ENCODE measurements at regions not wholly inside any gene's neighbourhood (a gene's known extent, or its start where the extent isn't known, plus 50 kb on each side); places are given as distances from the start of the nearest gene placed in this dataset.

GRCh38 chr5:106854105-106854687 is 816.5 kb downstream of the EFNA5 start:
- no peak for TF ChIP-seq BHLHE40 (IDR thresholded peaks at IDR 0.05; ENCODE audit: borderline replicate concordance)
- no peak for TF ChIP-seq TARDBP (IDR thresholded peaks at IDR 0.05)
- no peak for TF ChIP-seq SP1 (IDR thresholded peaks at IDR 0.05)
- no peak for TF ChIP-seq PKNOX1 (IDR thresholded peaks at IDR 0.05)

Measured in HEK293T (cell line).